Aorta (tissue), 5 donors: ENCODE measurements at regions not wholly inside any gene's neighbourhood (a gene's known extent, or its start where the extent isn't known, plus 50 kb on each side); places are given as distances from the start of the nearest gene placed in this dataset.

Experiments
- ATAC-seq: fragments of 200-7000 bp; cut with Tn5 transposase; one replicate; pipeline ENCODE4 v1.9.1; 2022; ENCODE audit warnings: moderate library complexity; ENCODE audit not compliant: low FRiP score
- DNase-seq, 2 donors: peaks; one replicate each; pipeline ENCODE4 v3.0.0-alpha.2; 2020
- H3K27ac ChIP-seq, 2 donors: one replicate each; pipeline ENCODE4 v1.5.1; 2013; ENCODE audit warnings: low read length in 2 of 2, mild to moderate bottlenecking in 2 of 2, moderate library complexity in 2 of 2, control low read depth in 1 of 2, inconsistent platforms in 1 of 2, low read depth in 1 of 2
- H3K27me3 ChIP-seq, 2 donors: one replicate each; pipeline ENCODE4 v1.6.1; 2013; ENCODE audit warnings: control low read depth in 1 of 2, low read length in 1 of 2, mild to moderate bottlenecking in 1 of 2, moderate library complexity in 1 of 2; ENCODE audit not compliant: insufficient read depth in 2 of 2, control insufficient read depth in 1 of 2
- H3K36me3 ChIP-seq, 2 donors: one replicate each; pipeline ENCODE4 v1.6.1; 2013; ENCODE audit warnings: control low read depth in 1 of 2, low read length in 1 of 2, mild to moderate bottlenecking in 1 of 2; ENCODE audit not compliant: insufficient read depth in 2 of 2, control insufficient read depth in 1 of 2
- H3K4me1 ChIP-seq, 2 donors: one replicate each; pipeline ENCODE4 v1.6.1; 2013; ENCODE audit warnings: low read length in 2 of 2, control low read depth in 1 of 2, mild to moderate bottlenecking in 1 of 2, moderate library complexity in 1 of 2; ENCODE audit not compliant: insufficient read depth in 2 of 2, control insufficient read depth in 1 of 2
- H3K4me3 ChIP-seq, 2 donors: one replicate each; pipeline ENCODE4 v1.5.1; 2013; ENCODE audit warnings: low read length in 2 of 2, control low read depth in 1 of 2, mild to moderate bottlenecking in 1 of 2
- H3K9me3 ChIP-seq: one replicate; pipeline ENCODE4 v1.6.1; 2013; ENCODE audit warnings: mild to moderate bottlenecking, low read length; ENCODE audit not compliant: control insufficient read depth
- WGBS, 2 donors: extraction: QIAGEN DNeasy Blood & Tissue Kit; methylation state at CpG; one replicate each; pipeline ENCODE4 v1.1.7; 2013; 5-methylcytosine and 5-hydroxymethylcytosine counted together
- intact Hi-C, 2 donors: fragments of 100-400 bp; cut with DNase I; formaldehyde crosslinking; loops; one replicate each; pipeline versions ENCODE4 v1.14.2 to v1.15.0; 2022
- donor health status: healthy with polysubstance abuse.
- donor health status: Bipolar disorder and iron deficiency.
- donor health status: DM: no; HTN: no; CAD: no.
- donor health status: DM: no; HTN: no; CAD: no.
- donor health status: DM: yes; HTN: yes; CAD: no.

DNA sequence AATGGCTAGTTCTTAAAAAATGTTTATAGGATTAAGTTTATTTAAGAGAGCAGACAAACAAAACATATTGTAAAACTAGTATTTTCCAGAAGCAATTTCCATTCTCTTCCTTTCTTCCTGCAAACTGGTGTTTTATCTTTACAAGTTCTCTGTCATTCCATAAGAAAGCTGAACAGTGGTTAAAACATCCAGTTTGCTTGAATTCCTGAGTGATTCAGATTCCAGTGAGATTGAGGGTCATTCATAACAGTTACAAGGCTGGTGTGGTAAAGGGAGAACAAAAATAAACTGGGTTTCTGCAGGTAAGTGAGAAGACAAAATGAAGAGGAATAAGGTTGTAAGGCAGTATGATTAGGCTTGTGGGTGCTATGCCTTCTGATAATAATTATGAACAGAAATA, 544.8 kb upstream of the DIPK2B start:
- H3K9me3 ChIP-seq, result no peaks in the 10 kb centered on the region
- peaks cover 0 to 2% of the 10 kb centered on the region in 2 donors for H3K27me3 ChIP-seq
- no peak for ATAC-seq
- DNase-seq, result no peak
- no peaks in the 10 kb centered on the region for H3K36me3 ChIP-seq
- H3K4me3 ChIP-seq, result no peak overlapping the region
- H3K4me1 ChIP-seq, result no peaks in the 10 kb centered on the region
- H3K27ac ChIP-seq, result no peak overlapping the region
- intact Hi-C loops, result loop anchor here in 1 of 2 donors (10.0 kb wide), 1 partner anchor 151 kb away; no protein-coding TSS in a partner anchor

DNA sequence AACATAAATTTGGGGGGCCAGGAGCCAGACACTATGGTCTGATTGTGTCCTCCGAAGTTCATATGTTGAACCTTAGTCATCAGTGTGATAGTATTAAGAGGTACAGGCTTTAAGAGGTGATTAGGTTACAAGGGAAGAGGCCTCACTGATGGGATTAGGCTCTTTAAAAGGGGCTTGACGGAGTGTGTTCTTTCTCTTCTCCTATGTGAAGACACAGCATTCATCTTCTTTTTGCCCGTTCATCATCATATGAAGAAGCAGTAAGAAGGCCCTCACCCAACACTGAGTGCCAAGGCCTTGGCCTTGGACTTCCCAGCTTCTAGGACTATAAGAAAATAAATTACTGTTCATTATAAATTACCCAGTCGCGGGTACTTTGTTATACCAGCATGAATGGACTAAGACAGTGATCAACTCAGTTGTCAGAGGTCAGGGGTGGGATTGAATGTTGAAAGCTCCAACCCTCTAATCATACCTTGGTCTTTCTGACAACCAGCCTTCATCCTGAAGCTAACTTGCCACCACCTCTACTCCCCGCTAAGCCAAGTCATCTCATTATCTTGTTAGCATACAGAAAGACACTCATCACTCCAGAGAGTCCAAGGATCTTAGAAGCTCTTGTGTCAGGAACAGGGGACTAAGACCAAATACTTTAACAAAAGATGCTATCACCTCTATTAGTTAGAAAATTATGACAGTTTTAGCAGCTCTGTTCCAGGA, 543.4 kb upstream of the DIPK2B start:
- no peak for ATAC-seq
- intact Hi-C loops, result loop anchor here in 1 of 2 donors (10.0 kb wide), 1 partner anchor 149 kb away; no protein-coding TSS in a partner anchor
- H3K36me3 ChIP-seq, result no peaks in the 10 kb centered on the region
- H3K4me1 ChIP-seq, result no peaks in the 10 kb centered on the region
- DNase-seq, result no peak
- H3K4me3 ChIP-seq, result no peak overlapping the region
- H3K27me3 ChIP-seq, result peaks cover 0 to 2% of the 10 kb centered on the region in 2 donors
- H3K9me3 ChIP-seq, result no peaks in the 10 kb centered on the region
- WGBS, 2 donors, result 86 to 96% methylated on average over 6 of the region's 6 CpGs
- no peak overlapping the region for H3K27ac ChIP-seq

DNA sequence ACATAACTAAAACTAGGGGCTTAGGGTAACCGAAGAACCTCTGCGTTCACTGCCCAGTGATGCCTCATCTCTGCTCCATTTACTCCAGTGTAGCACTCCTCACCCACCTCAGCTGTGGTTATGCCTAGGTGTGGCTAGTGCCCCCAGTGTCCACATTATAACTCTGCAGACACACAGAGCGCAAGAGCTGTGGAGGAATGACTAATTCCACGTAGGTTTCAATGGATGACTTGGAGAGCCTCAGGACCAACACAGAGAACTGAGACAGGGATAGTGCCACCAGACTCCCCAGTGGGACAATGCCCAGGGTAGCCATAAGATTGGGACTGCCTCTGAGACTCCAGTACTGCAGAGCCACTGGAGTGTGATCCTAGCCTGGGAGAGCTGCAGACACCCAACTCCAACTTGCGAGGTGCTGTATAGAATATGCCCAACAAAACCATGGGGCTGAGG, 542.4 kb upstream of the DIPK2B start:
- H3K4me1 ChIP-seq, result no peaks in the 10 kb centered on the region
- no peak for ATAC-seq

DNA sequence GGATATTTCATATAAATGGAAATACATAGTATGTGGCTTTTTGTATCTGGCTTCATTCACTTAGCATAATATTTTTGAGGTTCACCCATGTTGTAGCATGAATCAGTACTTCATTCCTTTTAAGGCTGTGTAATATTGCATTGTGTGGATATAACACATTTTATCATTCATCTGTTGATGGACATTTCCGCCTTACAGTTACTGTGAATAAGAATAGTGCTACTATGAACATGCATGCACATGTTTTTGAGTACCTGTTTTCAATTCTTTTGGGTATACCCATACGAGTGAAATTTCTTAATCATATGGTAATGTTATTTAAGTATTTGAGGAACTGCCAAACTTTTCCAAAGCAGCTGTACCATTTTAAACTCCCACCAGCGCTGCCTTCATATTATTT, 539.6 kb upstream of the DIPK2B start:
- intact Hi-C loops, result loop anchor here in 1 of 2 donors (10.0 kb wide), 1 partner anchor 145 kb away; no protein-coding TSS in a partner anchor
- Histone ChIP-seq H3K4me1 (no peaks in the 10 kb centered on the region), H3K27ac (no peak overlapping the region), H3K4me3 (no peak overlapping the region), H3K27me3 (peaks cover 0 to 2% of the 10 kb centered on the region in 2 donors), H3K9me3 (no peaks in the 10 kb centered on the region), H3K36me3 (no peaks in the 10 kb centered on the region)
- DNase-seq (no peak), ATAC-seq (no peak)
- 43 to 53% methylated on average over 3 of the region's 3 CpGs for WGBS, 2 donors

More for the DNA sequence above, 542.4 kb upstream of the DIPK2B start:
- H3K27me3 ChIP-seq, result peaks cover 0 to 2% of the 10 kb centered on the region in 2 donors
- H3K27ac ChIP-seq, result no peak overlapping the region
- no peak overlapping the region for H3K4me3 ChIP-seq
- 78 to 93% methylated on average over 5 of the region's 5 CpGs for WGBS, 2 donors
- intact Hi-C loops, result loop anchor here in 1 of 2 donors (10.0 kb wide), 1 partner anchor 148 kb away; no protein-coding TSS in a partner anchor
- no peaks in the 10 kb centered on the region for H3K9me3 ChIP-seq
- no peaks in the 10 kb centered on the region for H3K36me3 ChIP-seq
- no peak for DNase-seq

DNA sequence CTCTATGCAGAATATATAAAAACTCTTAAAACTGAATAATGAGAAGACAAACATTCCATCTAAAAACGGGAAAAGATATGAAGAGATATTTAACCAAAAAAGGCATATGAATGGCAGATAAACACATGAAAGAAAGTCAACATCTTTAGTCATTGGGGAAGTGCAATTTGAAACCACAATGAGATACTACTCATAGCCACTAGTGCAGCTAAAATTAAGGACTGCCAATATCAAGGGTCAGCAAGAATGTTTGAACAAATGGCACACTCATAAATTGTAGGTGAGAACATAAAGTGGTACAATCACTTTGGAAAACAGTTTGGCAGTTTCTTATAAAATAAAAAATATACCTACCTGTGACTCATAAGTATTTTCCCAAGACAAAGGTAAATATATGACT, 534.9 kb upstream of the DIPK2B start:
- WGBS, 2 donors, result 20 to 47% methylated on average over 1 of the region's 1 CpG
- ATAC-seq, result no peak

DNA sequence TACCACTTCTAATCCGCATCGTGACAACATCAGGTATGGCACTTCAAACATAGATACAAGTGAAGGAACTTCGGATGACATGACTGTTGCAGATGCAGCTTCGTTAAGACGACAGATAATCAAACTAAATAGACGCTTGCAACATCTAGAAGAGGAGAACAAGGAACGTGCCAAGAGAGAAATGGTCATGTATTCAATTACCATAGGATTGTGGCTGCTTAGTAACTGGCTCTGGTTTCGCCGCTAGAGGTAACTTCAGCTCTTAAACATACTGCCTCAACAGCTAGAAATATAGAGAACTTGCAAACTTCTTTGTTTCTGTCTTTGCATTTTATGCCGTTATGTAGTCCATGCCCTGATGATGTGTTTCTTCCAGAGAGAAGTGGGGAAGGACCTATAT, 530.8 kb upstream of the DIPK2B start:
- no peak for ATAC-seq
- 84 to 94% methylated on average over 10 of the region's 10 CpGs for WGBS, 2 donors
- intact Hi-C loops, result no loop called here
- Histone ChIP-seq H3K9me3 (no peaks in the 10 kb centered on the region), H3K36me3 (no peaks in the 10 kb centered on the region), H3K27ac (no peak overlapping the region), H3K4me1 (no peaks in the 10 kb centered on the region), H3K27me3 (no peaks in the 10 kb centered on the region), H3K4me3 (no peak overlapping the region)
- DNase-seq, result no peak

More for the DNA sequence above, 534.9 kb upstream of the DIPK2B start:
- DNase-seq, result no peak
- intact Hi-C loops, result no loop called here
- H3K27ac ChIP-seq, result no peak overlapping the region
- H3K4me3 ChIP-seq, result no peak overlapping the region
- no peaks in the 10 kb centered on the region for H3K4me1 ChIP-seq
- no peaks in the 10 kb centered on the region for H3K27me3 ChIP-seq
- no peaks in the 10 kb centered on the region for H3K36me3 ChIP-seq
- H3K9me3 ChIP-seq, result no peaks in the 10 kb centered on the region

DNA sequence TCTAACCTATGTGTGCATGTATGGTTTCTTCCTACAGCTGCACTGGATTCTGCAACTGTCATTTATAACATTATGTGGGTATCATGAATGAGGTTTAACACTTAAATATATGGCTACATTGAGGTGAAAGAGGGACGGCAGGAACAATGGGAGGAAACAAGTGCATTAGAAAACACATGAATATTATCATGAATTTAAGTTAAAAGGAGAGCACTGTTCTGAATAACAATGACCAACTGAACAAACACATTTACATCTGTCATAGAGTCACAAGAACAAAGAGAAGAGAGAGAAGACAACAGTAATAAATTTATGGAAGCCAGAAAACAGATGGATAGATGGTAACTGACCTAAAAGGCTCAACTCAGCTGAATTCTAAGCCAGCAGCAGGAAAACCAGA, 527.1 kb upstream of the DIPK2B start:
- no peak for DNase-seq
- Histone ChIP-seq H3K9me3 (no peaks in the 10 kb centered on the region), H3K36me3 (no peaks in the 10 kb centered on the region), H3K27ac (no peak overlapping the region), H3K27me3 (no peaks in the 10 kb centered on the region), H3K4me1 (no peaks in the 10 kb centered on the region), H3K4me3 (no peak overlapping the region)
- WGBS, 2 donors, result 74 to 77% methylated on average over 1 of the region's 1 CpG
- intact Hi-C loops, result no loop called here
- no peak for ATAC-seq

DNA sequence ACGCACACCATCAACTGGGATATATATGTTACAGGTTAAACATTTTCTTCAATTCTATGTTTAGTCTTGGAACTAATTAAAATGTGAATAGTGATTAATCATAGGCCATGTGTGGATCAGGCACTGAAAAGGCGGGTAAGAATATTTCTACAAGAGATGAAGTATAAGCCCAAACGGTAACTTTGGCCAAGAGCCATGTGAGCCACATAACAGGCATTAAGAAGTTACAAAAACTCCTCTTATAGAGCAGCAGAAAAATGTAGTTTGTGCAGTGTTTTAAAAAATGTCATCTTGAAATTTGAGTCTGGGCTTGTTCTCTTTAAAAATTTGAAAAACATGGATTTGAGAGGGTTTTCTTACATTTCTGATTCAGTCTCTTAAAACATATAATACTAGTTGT, 521.8 kb upstream of the DIPK2B start:
- ATAC-seq (no peak), DNase-seq (no peak)
- Histone ChIP-seq H3K27me3 (no peaks in the 10 kb centered on the region), H3K4me1 (no peaks in the 10 kb centered on the region), H3K27ac (no peak overlapping the region), H3K36me3 (no peaks in the 10 kb centered on the region), H3K4me3 (no peak overlapping the region), H3K9me3 (no peaks in the 10 kb centered on the region)
- intact Hi-C loops, result no loop called here
- 61% methylated on average over 3 of the region's 3 CpGs for WGBS, 2 donors
